K562 (cell line): ENCODE measurements at regions not wholly inside any gene's neighbourhood (a gene's known extent, or its start where the extent isn't known, plus 50 kb on each side); places are given as distances from the start of the nearest gene placed in this dataset.

ENCODE experiments used
- ADNP ChIP-seq: fragments of 200-800 bp; sonication (Bioruptor generic); IDR thresholded peaks from 2 replicates; pipeline ENCODE4 v1.6.1; 2016; ENCODE audit warnings: missing genetic modification characterization, missing compliant biosample characterization
- HDAC3 ChIP-seq: fragments of 450-650 bp; IDR thresholded peaks from 2 replicates; pipeline ENCODE4 v1.6.1; 2018; ENCODE audit warnings: borderline replicate concordance, mild to moderate bottlenecking, moderate library complexity; ENCODE audit not compliant: partially characterized antibody
- NUFIP1 ChIP-seq: fragments of 450-650 bp; IDR thresholded peaks from 2 replicates; pipeline ENCODE4 v1.6.1; 2018; ENCODE audit not compliant: partially characterized antibody
- RAD51 ChIP-seq: fragments of 450-650 bp; IDR thresholded peaks from 2 replicates; pipeline ENCODE4 v1.7.1; 2016; ENCODE audit warnings: low read depth, mild to moderate bottlenecking, borderline replicate concordance
- TBP ChIP-seq: optimal IDR thresholded peaks from 2 replicates; pipeline ENCODE3; 2011; ENCODE audit warnings: low read depth, low read length, improper control_type of control experiment
- ZNF282 ChIP-seq: sonication (generic); formaldehyde crosslinking; IDR thresholded peaks from 2 replicates; pipeline ENCODE4 v1.8.1; 2023; ENCODE audit warnings: missing genetic modification reagents
- TF ChIP-seq, protein P1 (sequence below): fragments of 450-650 bp; IDR thresholded peaks from 2 replicates; pipeline ENCODE4 v1.6.1; 2016; ENCODE audit warnings: low read depth

- TF ChIP-seq TBP (no peak), ZNF282 (CRISPR knock-in tag) (no peak), RAD51 (no peak), HDAC3 (no peak), ADNP (tag) (no peak), NUFIP1 (no peak)
- TF ChIP-seq, protein P1, sequence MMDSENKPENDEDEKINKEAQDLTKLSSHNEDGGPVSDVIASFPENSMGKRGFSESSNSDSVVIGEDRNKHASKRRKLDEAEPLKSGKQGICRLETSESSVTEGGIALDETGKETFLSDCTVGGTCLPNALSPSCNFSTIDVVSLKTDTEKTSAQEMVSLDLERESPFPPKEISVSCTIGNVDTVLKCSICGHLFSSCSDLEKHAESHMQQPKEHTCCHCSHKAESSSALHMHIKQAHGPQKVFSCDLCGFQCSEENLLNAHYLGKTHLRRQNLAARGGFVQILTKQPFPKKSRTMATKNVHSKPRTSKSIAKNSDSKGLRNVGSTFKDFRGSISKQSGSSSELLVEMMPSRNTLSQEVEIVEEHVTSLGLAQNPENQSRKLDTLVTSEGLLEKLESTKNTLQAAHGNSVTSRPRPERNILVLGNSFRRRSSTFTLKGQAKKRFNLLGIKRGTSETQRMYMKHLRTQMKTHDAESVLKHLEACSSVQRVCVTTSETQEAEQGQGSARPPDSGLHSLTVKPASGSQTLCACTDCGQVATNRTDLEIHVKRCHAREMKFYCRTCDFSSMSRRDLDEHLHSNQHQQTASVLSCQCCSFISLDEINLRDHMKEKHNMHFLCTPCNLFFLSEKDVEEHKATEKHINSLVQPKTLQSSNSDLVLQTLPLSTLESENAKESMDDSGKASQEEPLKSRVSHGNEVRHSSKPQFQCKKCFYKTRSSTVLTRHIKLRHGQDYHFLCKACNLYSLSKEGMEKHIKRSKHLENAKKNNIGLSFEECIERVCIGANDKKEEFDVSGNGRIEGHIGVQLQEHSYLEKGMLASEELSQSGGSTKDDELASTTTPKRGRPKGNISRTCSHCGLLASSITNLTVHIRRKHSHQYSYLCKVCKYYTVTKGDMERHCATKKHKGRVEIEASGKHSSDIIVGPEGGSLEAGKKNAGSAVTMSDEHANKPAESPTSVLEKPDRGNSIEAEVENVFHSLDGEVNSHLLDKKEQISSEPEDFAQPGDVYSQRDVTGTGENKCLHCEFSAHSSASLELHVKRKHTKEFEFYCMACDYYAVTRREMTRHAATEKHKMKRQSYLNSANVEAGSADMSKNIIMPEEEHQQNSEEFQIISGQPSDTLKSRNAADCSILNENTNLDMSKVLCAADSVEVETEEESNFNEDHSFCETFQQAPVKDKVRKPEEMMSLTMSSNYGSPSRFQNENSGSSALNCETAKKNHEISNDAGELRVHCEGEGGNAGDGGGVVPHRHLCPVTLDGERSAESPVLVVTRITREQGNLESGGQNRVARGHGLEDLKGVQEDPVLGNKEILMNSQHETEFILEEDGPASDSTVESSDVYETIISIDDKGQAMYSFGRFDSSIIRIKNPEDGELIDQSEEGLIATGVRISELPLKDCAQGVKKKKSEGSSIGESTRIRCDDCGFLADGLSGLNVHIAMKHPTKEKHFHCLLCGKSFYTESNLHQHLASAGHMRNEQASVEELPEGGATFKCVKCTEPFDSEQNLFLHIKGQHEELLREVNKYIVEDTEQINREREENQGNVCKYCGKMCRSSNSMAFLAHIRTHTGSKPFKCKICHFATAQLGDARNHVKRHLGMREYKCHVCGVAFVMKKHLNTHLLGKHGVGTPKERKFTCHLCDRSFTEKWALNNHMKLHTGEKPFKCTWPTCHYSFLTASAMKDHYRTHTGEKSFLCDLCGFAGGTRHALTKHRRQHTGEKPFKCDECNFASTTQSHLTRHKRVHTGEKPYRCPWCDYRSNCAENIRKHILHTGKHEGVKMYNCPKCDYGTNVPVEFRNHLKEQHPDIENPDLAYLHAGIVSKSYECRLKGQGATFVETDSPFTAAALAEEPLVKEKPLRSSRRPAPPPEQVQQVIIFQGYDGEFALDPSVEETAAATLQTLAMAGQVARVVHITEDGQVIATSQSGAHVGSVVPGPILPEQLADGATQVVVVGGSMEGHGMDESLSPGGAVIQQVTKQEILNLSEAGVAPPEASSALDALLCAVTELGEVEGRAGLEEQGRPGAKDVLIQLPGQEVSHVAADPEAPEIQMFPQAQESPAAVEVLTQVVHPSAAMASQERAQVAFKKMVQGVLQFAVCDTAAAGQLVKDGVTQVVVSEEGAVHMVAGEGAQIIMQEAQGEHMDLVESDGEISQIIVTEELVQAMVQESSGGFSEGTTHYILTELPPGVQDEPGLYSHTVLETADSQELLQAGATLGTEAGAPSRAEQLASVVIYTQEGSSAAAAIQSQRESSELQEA, result no peak
These were observed 167.5 kb upstream of the CELF2 start (continued) for GRCh38 chr10:10850214-10850613.
